GM23248 (cell line): ENCODE measurements at regions not wholly inside any gene's neighbourhood (a gene's known extent, or its start where the extent isn't known, plus 50 kb on each side); places are given as distances from the start of the nearest gene placed in this dataset.

Experiments
- DNase-seq: peaks from one replicate; pipeline ENCODE4 v3.0.0-alpha.2; 2015
- H2AFZ ChIP-seq: fragments of 200-600 bp; sonication (generic); 2 replicates; pipeline ENCODE4 v1.6.1; 2016; ENCODE audit warnings: antibody characterized with exemption
- H3F3A ChIP-seq: fragments of 200-600 bp; sonication (generic); 2 replicates; pipeline ENCODE4 v1.6.1; 2016; ENCODE audit warnings: mild to moderate bottlenecking, antibody characterized with exemption, mixed run types; ENCODE audit not compliant: insufficient read depth
- H3K27ac ChIP-seq: fragments of 200-600 bp; sonication (generic); 2 replicates; pipeline ENCODE4 v1.5.1; 2016; ENCODE audit warnings: mild to moderate bottlenecking
- H3K27me3 ChIP-seq: fragments of 200-600 bp; sonication (generic); replicated peaks from 2 replicates; pipeline ENCODE4 v1.6.1; 2016; ENCODE audit warnings: mild to moderate bottlenecking; ENCODE audit not compliant: insufficient read depth
- H3K36me3 ChIP-seq: fragments of 200-600 bp; sonication (generic); 2 replicates; pipeline ENCODE4 v1.6.1; 2016; ENCODE audit warnings: low read depth, mild to moderate bottlenecking
- H3K4me1 ChIP-seq: fragments of 200-600 bp; sonication (generic); 2 replicates; pipeline ENCODE4 v1.6.1; 2016; ENCODE audit warnings: mild to moderate bottlenecking; ENCODE audit not compliant: insufficient read depth
- H3K4me2 ChIP-seq: fragments of 200-600 bp; sonication (generic); one replicate; pipeline ENCODE4 v1.6.1; 2016; ENCODE audit warnings: mild to moderate bottlenecking; ENCODE audit not compliant: unreplicated experiment
- H3K4me3 ChIP-seq: fragments of 200-600 bp; sonication (generic); 2 replicates; pipeline ENCODE4 v1.5.1; 2016; ENCODE audit warnings: mild to moderate bottlenecking
- H3K79me2 ChIP-seq: fragments of 200-600 bp; sonication (generic); 2 replicates; pipeline ENCODE4 v1.6.1; 2016; ENCODE audit warnings: mild to moderate bottlenecking; ENCODE audit not compliant: insufficient read depth
- H3K9ac ChIP-seq: fragments of 200-600 bp; sonication (generic); 2 replicates; pipeline ENCODE4 v1.6.1; 2016; ENCODE audit warnings: mild to moderate bottlenecking
- H3K9me2 ChIP-seq: fragments of 200-600 bp; sonication (generic); 2 replicates; pipeline ENCODE4 v1.6.1; 2016; ENCODE audit warnings: mixed run types, mild to moderate bottlenecking, moderate library complexity; ENCODE audit not compliant: insufficient read depth
- H3K9me3 ChIP-seq: fragments of 200-600 bp; sonication (generic); one replicate; pipeline ENCODE4 v1.6.1; 2017; ENCODE audit warnings: low read depth
- H4K20me1 ChIP-seq: fragments of 200-600 bp; sonication (generic); 2 replicates; pipeline ENCODE4 v1.6.0; 2016; ENCODE audit not compliant: insufficient read depth
- EZH2 ChIP-seq: fragments of 200-600 bp; sonication (generic); IDR thresholded peaks from 2 replicates; pipeline ENCODE4 v1.6.1; 2018; ENCODE audit warnings: antibody characterized with exemption, mild to moderate bottlenecking; ENCODE audit not compliant: insufficient read depth, poor library complexity, severe bottlenecking
- EZH2phosphoT487 ChIP-seq: fragments of 200-600 bp; sonication (generic); IDR thresholded peaks from 2 replicates; pipeline ENCODE4 v1.6.1; 2018; ENCODE audit warnings: antibody characterized with exemption, moderate library complexity, mild to moderate bottlenecking, low read depth; ENCODE audit not compliant: insufficient read depth
- WGBS, 2 experiments: methylation state at CpG; one replicate each; pipeline ENCODE4 v1.1.6; 2015 to 2017; ENCODE audit warnings: low lambda C conversion rate in 2 of 2, low coverage in 1 of 2; ENCODE audit errors: missing lambda C conversion rate in 2 of 2; 5-methylcytosine and 5-hydroxymethylcytosine counted together
- in situ Hi-C: fragments of 300-500 bp; cut with MboI; formaldehyde crosslinking; loops from 2 replicates; pipeline ENCODE4 v1.15.0; 2020

- Histone ChIP-seq H3K36me3 (no peaks in the 10 kb centered on the region), H4K20me1 (no peaks in the 10 kb centered on the region), H3K9me2 (no peaks in the 10 kb centered on the region), H3K4me1 (peaks cover 57% of the 10 kb centered on the region), H3F3A (peaks cover 55% of the 10 kb centered on the region), H3K4me2 (peak overlapping the region; percentile 34), H3K9me3 (no peaks in the 10 kb centered on the region), H3K27me3 (no peaks in the 10 kb centered on the region), H3K27ac (peak overlapping the region; percentile 75), H2AFZ (peak overlapping the region; percentile 25; the same call in 1 of the 2 replicates), H3K4me3 (no peak overlapping the region), H3K9ac (peak overlapping the region; percentile 14; the same call in 1 of the 2 replicates), H3K79me2 (no peaks in the 10 kb centered on the region)
- TF ChIP-seq EZH2phosphoT487 (no peak), EZH2 (no peak)
- WGBS, 2 experiments, result 0 to 7% methylated on average over 1 of the region's 1 CpG
- in situ Hi-C loops, result no loop called here
- peak; percentile 92 for DNase-seq
Observed at GRCh38 chr5:143913008-143913752, 101.2 kb downstream of the HMHB1 start.

GRCh38 chr5:143914756-143915155 is 102.8 kb downstream of the HMHB1 start:
- 0 to 11% methylated on average over 1 of the region's 1 CpG for WGBS, 2 experiments
- no peaks in the 10 kb centered on the region for H3K36me3 ChIP-seq
- H3K9ac ChIP-seq, result no peak overlapping the region
- no peak for DNase-seq
- peak overlapping the region; percentile 51 for H2AFZ ChIP-seq
- no peak overlapping the region for H3K4me3 ChIP-seq
- no peak overlapping the region for H3K4me2 ChIP-seq
- no peaks in the 10 kb centered on the region for H3K9me2 ChIP-seq
- in situ Hi-C loops, result no loop called here
- H3K9me3 ChIP-seq, result no peaks in the 10 kb centered on the region
- no peaks in the 10 kb centered on the region for H3K79me2 ChIP-seq
- H3K4me1 ChIP-seq, result peaks cover 61% of the 10 kb centered on the region
- peaks cover 63% of the 10 kb centered on the region for H3F3A ChIP-seq
- TF ChIP-seq EZH2 (no peak), EZH2phosphoT487 (no peak)
- peak overlapping the region; percentile 75; the same call in 1 of the 2 replicates for H3K27ac ChIP-seq
- H4K20me1 ChIP-seq, result no peaks in the 10 kb centered on the region
- no peaks in the 10 kb centered on the region for H3K27me3 ChIP-seq

GRCh38 chr5:143916451-143916850 is 104.5 kb downstream of the HMHB1 start:
- 1 to 2% methylated on average over 2 of the region's 2 CpGs for WGBS, 2 experiments
- no peaks in the 10 kb centered on the region for H4K20me1 ChIP-seq
- peak overlapping the region; percentile 41 for H3K4me2 ChIP-seq
- H3K36me3 ChIP-seq, result no peaks in the 10 kb centered on the region
- H3F3A ChIP-seq, result peaks cover 80% of the 10 kb centered on the region
- H3K4me3 ChIP-seq, result no peak overlapping the region
- TF ChIP-seq EZH2phosphoT487 (no peak), EZH2 (no peak)
- in situ Hi-C loops, result no loop called here
- no peaks in the 10 kb centered on the region for H3K9me2 ChIP-seq
- H3K79me2 ChIP-seq, result no peaks in the 10 kb centered on the region
- H2AFZ ChIP-seq, result peak overlapping the region; percentile 51
- no peak overlapping the region for H3K9ac ChIP-seq
- H3K27me3 ChIP-seq, result no peaks in the 10 kb centered on the region
- peaks cover 74% of the 10 kb centered on the region for H3K4me1 ChIP-seq
- no peaks in the 10 kb centered on the region for H3K9me3 ChIP-seq
- peak; percentile 71 for DNase-seq
- H3K27ac ChIP-seq, result peak overlapping the region; percentile 66

DNA sequence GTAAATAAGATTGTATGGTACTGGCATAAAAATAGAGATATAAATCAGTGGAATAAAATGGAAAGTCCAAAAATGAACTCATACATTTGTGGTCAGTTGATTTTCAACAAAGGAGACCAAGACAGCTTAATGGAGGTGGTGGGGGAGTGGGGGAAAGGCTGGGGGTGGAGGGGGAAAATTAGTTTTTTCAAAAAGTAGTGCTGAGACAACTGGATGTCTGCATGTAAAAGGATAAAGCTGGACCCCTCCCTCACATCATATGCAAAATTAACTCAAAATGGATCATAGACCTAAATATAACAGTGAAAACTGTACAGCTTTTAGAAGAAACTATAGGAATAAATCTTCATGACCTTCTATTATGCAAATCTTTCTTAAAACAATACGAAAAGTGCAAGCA is 107.0 kb downstream of the HMHB1 start:
- Histone ChIP-seq H3K9me3 (no peaks in the 10 kb centered on the region), H4K20me1 (no peaks in the 10 kb centered on the region), H3F3A (peaks cover 91% of the 10 kb centered on the region), H2AFZ (no peak overlapping the region), H3K79me2 (no peaks in the 10 kb centered on the region), H3K4me2 (no peak overlapping the region), H3K4me1 (peaks cover 82% of the 10 kb centered on the region), H3K4me3 (no peak overlapping the region), H3K9ac (no peak overlapping the region), H3K27me3 (no peaks in the 10 kb centered on the region), H3K27ac (no peak overlapping the region), H3K36me3 (no peaks in the 10 kb centered on the region), H3K9me2 (no peaks in the 10 kb centered on the region)
- in situ Hi-C loops, result no loop called here
- no peak for DNase-seq
- TF ChIP-seq EZH2 (no peak), EZH2phosphoT487 (no peak)
- 100% methylated on average over 1 of the region's 1 CpG for whole genome bisulfite sequencing, 2 experiments
